Prostate gland (tissue), 2 donors: ENCODE measurements at regions not wholly inside any gene's neighbourhood (a gene's known extent, or its start where the extent isn't known, plus 50 kb on each side); places are given as distances from the start of the nearest gene placed in this dataset.

ENCODE experiments used
- CTCF ChIP-seq, 4 experiments: fragments of 200-600 bp in 2 of 4; fragments of 450-650 bp in 2 of 4; sonication (generic) in 2 of 4; IDR thresholded peaks; 1 replicate in 3 of 4; 2 replicates in 1 of 4; pipeline ENCODE4 v1.5.1; 2016 to 2019; ENCODE audit warnings: antibody characterized with exemption in 4 of 4, mild to moderate bottlenecking in 2 of 4, moderate library complexity in 2 of 4
- POLR2A ChIP-seq: fragments of 450-650 bp; IDR thresholded peaks from one replicate; pipeline ENCODE4 v1.6.1; 2016; ENCODE audit warnings: antibody characterized with exemption, mild to moderate bottlenecking
- POLR2AphosphoS5 ChIP-seq: sonication (generic); formaldehyde crosslinking; IDR thresholded peaks from one replicate; pipeline ENCODE4 v1.6.1; 2017; ENCODE audit warnings: antibody characterized with exemption

- TF ChIP-seq POLR2AphosphoS5 (no peak), CTCF (IDR thresholded peaks at IDR 0.05) (no peak), POLR2A (no peak)
Observed at GRCh38 chr12:34298176-34298970, 276.1 kb downstream of the ALG10 start.
